GM12891 (cell line): ENCODE measurements at regions not wholly inside any gene's neighbourhood (a gene's known extent, or its start where the extent isn't known, plus 50 kb on each side); places are given as distances from the start of the nearest gene placed in this dataset.

Source experiments
- PAX5 ChIP-seq: IDR thresholded peaks from 2 replicates; pipeline ENCODE4 v1.6.1; 2011; ENCODE audit warnings: low read length, moderate library complexity, mild to moderate bottlenecking; ENCODE audit not compliant: insufficient read depth, severe bottlenecking
- POLR2A ChIP-seq: IDR thresholded peaks from 2 replicates; pipeline ENCODE4 v1.6.1; 2011; ENCODE audit warnings: low read depth, low read length, control low read depth
- POLR2AphosphoS5 ChIP-seq: IDR thresholded peaks from 2 replicates; pipeline ENCODE4 v1.6.1; 2011; ENCODE audit warnings: low read depth, low read length, control low read depth
- POU2F2 ChIP-seq: IDR thresholded peaks from 2 replicates; pipeline ENCODE4 v1.6.1; 2011; ENCODE audit warnings: low read depth, mild to moderate bottlenecking, control low read depth, low read length, moderate library complexity
- SPI1 ChIP-seq: IDR thresholded peaks from 2 replicates; pipeline ENCODE4 v1.6.1; 2011; ENCODE audit warnings: low read depth, low read length, control low read depth
- TAF1 ChIP-seq: IDR thresholded peaks from 2 replicates; pipeline ENCODE4 v1.6.1; 2011; ENCODE audit warnings: low read depth, low read length, control low read depth

- TF ChIP-seq POLR2A (no peak), POLR2AphosphoS5 (no peak), TAF1 (no peak), POU2F2 (no peak), PAX5 (no peak), SPI1 (no peak)
Observed at GRCh38 chr2:24410976-24411375, 50.6 kb upstream of the ITSN2 start.
